ENCODE measurements at regions not wholly inside any gene's neighbourhood (a gene's known extent, or its start where the extent isn't known, plus 50 kb on each side); places are given as distances from the start of the nearest gene placed in this dataset.

DNA sequence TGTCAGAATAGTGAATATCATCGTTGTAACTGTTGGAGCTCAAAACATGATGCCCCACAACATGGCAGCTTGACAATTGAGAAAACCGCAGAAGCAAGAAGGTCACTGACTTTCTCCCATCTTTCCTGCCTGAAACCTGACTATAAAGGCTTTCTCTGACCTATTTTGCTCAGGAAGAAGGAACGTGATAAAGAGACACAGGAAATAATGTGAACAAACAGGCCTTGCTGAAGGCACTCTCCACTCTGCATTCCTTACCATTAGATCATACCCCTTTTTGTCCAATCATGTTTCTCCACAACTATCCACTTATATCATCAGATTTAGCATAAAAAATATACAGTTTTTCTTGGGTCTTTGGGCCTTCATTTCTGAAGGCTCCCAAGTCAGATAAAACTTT, 916.8 kb downstream of the METTL15 start:
- TF ChIP-seq, protein P1, sequence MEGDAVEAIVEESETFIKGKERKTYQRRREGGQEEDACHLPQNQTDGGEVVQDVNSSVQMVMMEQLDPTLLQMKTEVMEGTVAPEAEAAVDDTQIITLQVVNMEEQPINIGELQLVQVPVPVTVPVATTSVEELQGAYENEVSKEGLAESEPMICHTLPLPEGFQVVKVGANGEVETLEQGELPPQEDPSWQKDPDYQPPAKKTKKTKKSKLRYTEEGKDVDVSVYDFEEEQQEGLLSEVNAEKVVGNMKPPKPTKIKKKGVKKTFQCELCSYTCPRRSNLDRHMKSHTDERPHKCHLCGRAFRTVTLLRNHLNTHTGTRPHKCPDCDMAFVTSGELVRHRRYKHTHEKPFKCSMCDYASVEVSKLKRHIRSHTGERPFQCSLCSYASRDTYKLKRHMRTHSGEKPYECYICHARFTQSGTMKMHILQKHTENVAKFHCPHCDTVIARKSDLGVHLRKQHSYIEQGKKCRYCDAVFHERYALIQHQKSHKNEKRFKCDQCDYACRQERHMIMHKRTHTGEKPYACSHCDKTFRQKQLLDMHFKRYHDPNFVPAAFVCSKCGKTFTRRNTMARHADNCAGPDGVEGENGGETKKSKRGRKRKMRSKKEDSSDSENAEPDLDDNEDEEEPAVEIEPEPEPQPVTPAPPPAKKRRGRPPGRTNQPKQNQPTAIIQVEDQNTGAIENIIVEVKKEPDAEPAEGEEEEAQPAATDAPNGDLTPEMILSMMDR (IDR thresholded peaks at IDR 0.05) = no peak
- TF ChIP-seq POLR2A (IDR thresholded peaks at IDR 0.05) = no peak

Measured in thyroid gland (tissue), 4 donors.